ENCODE measurements at regions not wholly inside any gene's neighbourhood (a gene's known extent, or its start where the extent isn't known, plus 50 kb on each side); places are given as distances from the start of the nearest gene placed in this dataset.

DNA sequence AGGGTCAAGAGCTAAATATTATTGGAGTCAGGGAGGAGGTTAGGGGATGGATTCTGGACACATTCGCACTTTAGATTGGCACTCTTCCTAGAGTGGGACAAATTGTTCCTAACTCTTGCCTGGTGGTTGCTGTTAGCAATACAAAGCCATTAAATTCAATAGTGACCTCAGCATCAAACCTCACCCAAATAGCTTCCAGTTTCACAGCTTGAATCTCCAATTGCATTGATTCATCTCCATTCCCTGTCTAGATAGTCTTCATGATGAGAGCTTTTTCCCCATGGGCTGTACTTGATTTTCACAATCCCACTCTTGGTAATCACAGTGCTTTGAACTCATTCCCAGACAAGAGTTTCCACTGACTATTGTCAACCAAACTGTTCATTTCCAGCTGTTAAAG, 585.9 kb upstream of the SYT4 start:
- TF ChIP-seq, protein P1, sequence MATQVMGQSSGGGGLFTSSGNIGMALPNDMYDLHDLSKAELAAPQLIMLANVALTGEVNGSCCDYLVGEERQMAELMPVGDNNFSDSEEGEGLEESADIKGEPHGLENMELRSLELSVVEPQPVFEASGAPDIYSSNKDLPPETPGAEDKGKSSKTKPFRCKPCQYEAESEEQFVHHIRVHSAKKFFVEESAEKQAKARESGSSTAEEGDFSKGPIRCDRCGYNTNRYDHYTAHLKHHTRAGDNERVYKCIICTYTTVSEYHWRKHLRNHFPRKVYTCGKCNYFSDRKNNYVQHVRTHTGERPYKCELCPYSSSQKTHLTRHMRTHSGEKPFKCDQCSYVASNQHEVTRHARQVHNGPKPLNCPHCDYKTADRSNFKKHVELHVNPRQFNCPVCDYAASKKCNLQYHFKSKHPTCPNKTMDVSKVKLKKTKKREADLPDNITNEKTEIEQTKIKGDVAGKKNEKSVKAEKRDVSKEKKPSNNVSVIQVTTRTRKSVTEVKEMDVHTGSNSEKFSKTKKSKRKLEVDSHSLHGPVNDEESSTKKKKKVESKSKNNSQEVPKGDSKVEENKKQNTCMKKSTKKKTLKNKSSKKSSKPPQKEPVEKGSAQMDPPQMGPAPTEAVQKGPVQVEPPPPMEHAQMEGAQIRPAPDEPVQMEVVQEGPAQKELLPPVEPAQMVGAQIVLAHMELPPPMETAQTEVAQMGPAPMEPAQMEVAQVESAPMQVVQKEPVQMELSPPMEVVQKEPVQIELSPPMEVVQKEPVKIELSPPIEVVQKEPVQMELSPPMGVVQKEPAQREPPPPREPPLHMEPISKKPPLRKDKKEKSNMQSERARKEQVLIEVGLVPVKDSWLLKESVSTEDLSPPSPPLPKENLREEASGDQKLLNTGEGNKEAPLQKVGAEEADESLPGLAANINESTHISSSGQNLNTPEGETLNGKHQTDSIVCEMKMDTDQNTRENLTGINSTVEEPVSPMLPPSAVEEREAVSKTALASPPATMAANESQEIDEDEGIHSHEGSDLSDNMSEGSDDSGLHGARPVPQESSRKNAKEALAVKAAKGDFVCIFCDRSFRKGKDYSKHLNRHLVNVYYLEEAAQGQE (IDR thresholded peaks at IDR 0.05; ENCODE audit: insufficient replicate concordance, low read depth), result no peak
- TF ChIP-seq, protein P2, sequence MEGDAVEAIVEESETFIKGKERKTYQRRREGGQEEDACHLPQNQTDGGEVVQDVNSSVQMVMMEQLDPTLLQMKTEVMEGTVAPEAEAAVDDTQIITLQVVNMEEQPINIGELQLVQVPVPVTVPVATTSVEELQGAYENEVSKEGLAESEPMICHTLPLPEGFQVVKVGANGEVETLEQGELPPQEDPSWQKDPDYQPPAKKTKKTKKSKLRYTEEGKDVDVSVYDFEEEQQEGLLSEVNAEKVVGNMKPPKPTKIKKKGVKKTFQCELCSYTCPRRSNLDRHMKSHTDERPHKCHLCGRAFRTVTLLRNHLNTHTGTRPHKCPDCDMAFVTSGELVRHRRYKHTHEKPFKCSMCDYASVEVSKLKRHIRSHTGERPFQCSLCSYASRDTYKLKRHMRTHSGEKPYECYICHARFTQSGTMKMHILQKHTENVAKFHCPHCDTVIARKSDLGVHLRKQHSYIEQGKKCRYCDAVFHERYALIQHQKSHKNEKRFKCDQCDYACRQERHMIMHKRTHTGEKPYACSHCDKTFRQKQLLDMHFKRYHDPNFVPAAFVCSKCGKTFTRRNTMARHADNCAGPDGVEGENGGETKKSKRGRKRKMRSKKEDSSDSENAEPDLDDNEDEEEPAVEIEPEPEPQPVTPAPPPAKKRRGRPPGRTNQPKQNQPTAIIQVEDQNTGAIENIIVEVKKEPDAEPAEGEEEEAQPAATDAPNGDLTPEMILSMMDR (IDR thresholded peaks at IDR 0.05; ENCODE audit: insufficient read depth, low read length), result no peak
- TF ChIP-seq GABPA (IDR thresholded peaks at IDR 0.05; ENCODE audit: low read depth), result no peak

Measured in HL-60 (cell line).